HG03139 (cell line): ENCODE measurements at regions not wholly inside any gene's neighbourhood (a gene's known extent, or its start where the extent isn't known, plus 50 kb on each side); places are given as distances from the start of the nearest gene placed in this dataset.

ENCODE experiments used
- ATAC-seq: cut with Tn5 transposase; IDR thresholded peaks from one replicate; pipeline ENCODE4 v1.9.1; 2021; ENCODE audit not compliant: unreplicated experiment

GRCh38 chr10:3493621-3494020 is 291.4 kb downstream of the KLF6 start:
- no peak for ATAC-seq

GRCh38 chr10:3491571-3491970 is 293.4 kb downstream of the KLF6 start:
- ATAC-seq, result no peak

- ATAC-seq, result no peak
Measured at GRCh38 chr10:3487228-3487627, 297.8 kb downstream of the KLF6 start.

GRCh38 chr10:3486346-3487065 is 298.5 kb downstream of the KLF6 start:
- no peak for ATAC-seq

GRCh38 chr10:3485057-3485686 is 299.8 kb downstream of the KLF6 start:
- ATAC-seq, result peak; percentile 41

GRCh38 chr10:3484306-3485056 is 300.5 kb downstream of the KLF6 start:
- peak; percentile 81 for ATAC-seq

GRCh38 chr10:3482200-3482993 is 302.6 kb downstream of the KLF6 start:
- ATAC-seq, result no peak

GRCh38 chr10:3481496-3481895 is 303.5 kb downstream of the KLF6 start:
- no peak for ATAC-seq

- ATAC-seq, result no peak
Measured at GRCh38 chr10:3480990-3481315, 304.1 kb downstream of the KLF6 start.

- no peak for ATAC-seq
Measured at GRCh38 chr10:3480281-3480989, 304.6 kb downstream of the KLF6 start.

GRCh38 chr10:3478632-3479240 is 306.2 kb upstream of the PITRM1 start:
- ATAC-seq, result no peak

GRCh38 chr10:3478153-3478552 is 305.6 kb upstream of the PITRM1 start:
- ATAC-seq, result no peak

GRCh38 chr10:3477683-3478082 is 305.1 kb upstream of the PITRM1 start:
- ATAC-seq, result no peak

GRCh38 chr10:3476640-3477448 is 304.3 kb upstream of the PITRM1 start:
- no peak for ATAC-seq

GRCh38 chr10:3476186-3476585 is 303.6 kb upstream of the PITRM1 start:
- no peak for ATAC-seq

- no peak for ATAC-seq
Measured at GRCh38 chr10:3475367-3475766, 302.8 kb upstream of the PITRM1 start.

GRCh38 chr10:3474266-3474665 is 301.7 kb upstream of the PITRM1 start:
- ATAC-seq, result no peak

- ATAC-seq, result no peak
Measured at GRCh38 chr10:3473271-3473670, 300.7 kb upstream of the PITRM1 start.

GRCh38 chr10:3472287-3473051 is 299.9 kb upstream of the PITRM1 start:
- ATAC-seq, result no peak
